ENCODE measurements at regions not wholly inside any gene's neighbourhood (a gene's known extent, or its start where the extent isn't known, plus 50 kb on each side); places are given as distances from the start of the nearest gene placed in this dataset.

GRCh38 chr5:125150041-125150669 lies 403.7 kb upstream of the ZNF608 start:
- H3K4me3 ChIP-seq = no peak overlapping the region
- no peaks in the 10 kb centered on the region for H3K27me3 ChIP-seq
- TF ChIP-seq POLR2A (IDR thresholded peaks at IDR 0.05) (no peak), CTCF (IDR thresholded peaks at IDR 0.05) (no peak), POLR2AphosphoS5 (IDR thresholded peaks at IDR 0.05) (no peak)
- no peaks in the 10 kb centered on the region for H3K9me3 ChIP-seq
- WGBS, 2 donors = 83% methylated on average over 3 of the region's 3 CpGs
- intact Hi-C loops (cut with DNase I) = no loop called here
- no peak overlapping the region for H3K27ac ChIP-seq
- no peak for DNase-seq
- no peaks in the 10 kb centered on the region for H3K36me3 ChIP-seq
- no peaks in the 10 kb centered on the region for H3K4me1 ChIP-seq

- WGBS, 2 donors = 48 to 54% methylated on average over 4 of the region's 4 CpGs
- Histone ChIP-seq H3K4me1 (no peaks in the 10 kb centered on the region), H3K4me3 (no peak overlapping the region), H3K27ac (no peak overlapping the region), H3K9me3 (no peaks in the 10 kb centered on the region), H3K27me3 (no peaks in the 10 kb centered on the region), H3K36me3 (no peaks in the 10 kb centered on the region)
- intact Hi-C loops (cut with DNase I) = no loop called here
- TF ChIP-seq POLR2AphosphoS5 (IDR thresholded peaks at IDR 0.05) = no peak
- no peak for TF ChIP-seq POLR2A (IDR thresholded peaks at IDR 0.05)
- no peak for DNase-seq
Observed at GRCh38 chr5:125151150-125151900, 404.9 kb upstream of the ZNF608 start.

- WGBS, 2 donors = 60 to 68% methylated on average over 4 of the region's 4 CpGs
- TF ChIP-seq POLR2A (IDR thresholded peaks at IDR 0.05) = no peak
- TF ChIP-seq POLR2AphosphoS5 (IDR thresholded peaks at IDR 0.05) = no peak
- no peak for TF ChIP-seq EP300 (IDR thresholded peaks at IDR 0.05)
- no peak for TF ChIP-seq CTCF (IDR thresholded peaks at IDR 0.05)
- intact Hi-C loops (cut with DNase I) = no loop called here
- Histone ChIP-seq H3K4me3 (no peak overlapping the region), H3K4me1 (no peaks in the 10 kb centered on the region), H3K27ac (peak overlapping the region in 1 of 4 donors; percentile 26), H3K36me3 (no peaks in the 10 kb centered on the region), H3K27me3 (no peaks in the 10 kb centered on the region), H3K9me3 (no peaks in the 10 kb centered on the region)
- DNase-seq = no peak
Observed at GRCh38 chr5:125152044-125152443, 405.6 kb upstream of the ZNF608 start.

- no peak for DNase-seq
- Histone ChIP-seq H3K4me1 (no peaks in the 10 kb centered on the region), H3K36me3 (no peaks in the 10 kb centered on the region), H3K4me3 (no peak overlapping the region), H3K27ac (peak overlapping the region in 1 of 4 donors; percentile 4), H3K27me3 (no peaks in the 10 kb centered on the region), H3K9me3 (no peaks in the 10 kb centered on the region)
- 90 to 92% methylated on average over 13 of the region's 13 CpGs for WGBS, 2 donors
- intact Hi-C loops (cut with DNase I) = no loop called here
- TF ChIP-seq POLR2A (IDR thresholded peaks at IDR 0.05) (no peak), POLR2AphosphoS5 (IDR thresholded peaks at IDR 0.05) (no peak), CTCF (IDR thresholded peaks at IDR 0.05) (no peak), EP300 (IDR thresholded peaks at IDR 0.05) (no peak)
Observed at GRCh38 chr5:125152461-125153189, 406.2 kb upstream of the ZNF608 start.

GRCh38 chr5:125153231-125153630 lies 406.8 kb upstream of the ZNF608 start:
- Histone ChIP-seq H3K9me3 (no peaks in the 10 kb centered on the region), H3K27ac (no peak overlapping the region), H3K36me3 (no peaks in the 10 kb centered on the region), H3K4me1 (no peaks in the 10 kb centered on the region), H3K4me3 (no peak overlapping the region), H3K27me3 (no peaks in the 10 kb centered on the region)
- no peak for TF ChIP-seq CTCF (IDR thresholded peaks at IDR 0.05)
- no peak for TF ChIP-seq EP300 (IDR thresholded peaks at IDR 0.05)
- TF ChIP-seq POLR2A (IDR thresholded peaks at IDR 0.05) = no peak
- no peak for TF ChIP-seq POLR2AphosphoS5 (IDR thresholded peaks at IDR 0.05)
- no peak for DNase-seq
- 35 to 38% methylated on average over 6 of the region's 6 CpGs for WGBS, 2 donors
- intact Hi-C loops (cut with DNase I) = no loop called here

All from sigmoid colon (tissue), 6 donors.